DND-41 (cell line): ENCODE measurements at regions not wholly inside any gene's neighbourhood (a gene's known extent, or its start where the extent isn't known, plus 50 kb on each side); places are given as distances from the start of the nearest gene placed in this dataset.

Experiments used
- ATAC-seq: fragments of 200-7000 bp; cut with Tn5 transposase; 3 replicates; pipeline ENCODE4 v1.9.1; 2021; ENCODE audit warnings: low read depth; ENCODE audit not compliant: insufficient read depth
- DNase-seq: peaks from one replicate; pipeline ENCODE4 v3.0.0-alpha.2; 2020
- H2AFZ ChIP-seq: 2 replicates; pipeline ENCODE4 v1.6.0; 2012; ENCODE audit warnings: low read depth, low read length
- H3K27ac ChIP-seq: 2 replicates; pipeline ENCODE4 v1.5.1; 2012; ENCODE audit warnings: low read length, inconsistent platforms
- H3K27me3 ChIP-seq: fragments of 200-600 bp; sonication (generic); 2 replicates; pipeline ENCODE4 v1.6.0; 2012; ENCODE audit warnings: low read length, mild to moderate bottlenecking, inconsistent platforms; ENCODE audit not compliant: insufficient read depth, poor library complexity
- H3K36me3 ChIP-seq: 2 replicates; pipeline ENCODE4 v1.5.1; 2012; ENCODE audit warnings: low read length, inconsistent platforms; ENCODE audit not compliant: insufficient read depth
- H3K4me1 ChIP-seq: 2 replicates; pipeline ENCODE4 v1.5.1; 2012; ENCODE audit warnings: mild to moderate bottlenecking, low read length; ENCODE audit not compliant: insufficient read depth
- H3K4me2 ChIP-seq: 2 replicates; pipeline ENCODE4 v1.6.0; 2012; ENCODE audit warnings: mild to moderate bottlenecking, moderate library complexity, low read length, inconsistent platforms; ENCODE audit not compliant: insufficient read depth
- H3K4me3 ChIP-seq, 2 experiments: fragments of 200-600 bp in 1 of 2; shearing (Covaris generic) in 1 of 2; 2 replicates each; pipeline ENCODE4 v1.5.1; 2012 to 2016; ENCODE audit warnings: inconsistent platforms in 2 of 2, low read length in 2 of 2, mild to moderate bottlenecking in 2 of 2, low read depth in 1 of 2, moderate library complexity in 1 of 2
- H3K79me2 ChIP-seq: 2 replicates; pipeline ENCODE4 v1.6.0; 2012; ENCODE audit warnings: low read length, inconsistent platforms; ENCODE audit not compliant: insufficient read depth
- H3K9ac ChIP-seq: 2 replicates; pipeline ENCODE4 v1.6.0; 2012; ENCODE audit warnings: low read depth, mild to moderate bottlenecking, inconsistent platforms, low read length, moderate library complexity
- H3K9me3 ChIP-seq: 2 replicates; pipeline ENCODE4 v1.5.1; 2012; ENCODE audit warnings: low read length, moderate library complexity, mild to moderate bottlenecking, inconsistent platforms; ENCODE audit not compliant: insufficient read depth, severe bottlenecking
- H4K20me1 ChIP-seq: 2 replicates; pipeline ENCODE4 v1.6.0; 2012; ENCODE audit warnings: low read length; ENCODE audit not compliant: insufficient read depth
- EZH2 ChIP-seq: IDR thresholded peaks from 3 replicates; pipeline ENCODE4 v1.6.1; 2012; ENCODE audit warnings: borderline replicate concordance, low read depth, mild to moderate bottlenecking, moderate library complexity, low read length, inconsistent platforms; ENCODE audit not compliant: severe bottlenecking
- TF ChIP-seq, protein P1 (sequence below): IDR thresholded peaks from 2 replicates; pipeline ENCODE4 v1.5.1; 2012; ENCODE audit warnings: borderline replicate concordance, low read length, moderate library complexity, mild to moderate bottlenecking; ENCODE audit not compliant: poor library complexity, severe bottlenecking; ENCODE audit errors: extremely low read depth

DNA sequence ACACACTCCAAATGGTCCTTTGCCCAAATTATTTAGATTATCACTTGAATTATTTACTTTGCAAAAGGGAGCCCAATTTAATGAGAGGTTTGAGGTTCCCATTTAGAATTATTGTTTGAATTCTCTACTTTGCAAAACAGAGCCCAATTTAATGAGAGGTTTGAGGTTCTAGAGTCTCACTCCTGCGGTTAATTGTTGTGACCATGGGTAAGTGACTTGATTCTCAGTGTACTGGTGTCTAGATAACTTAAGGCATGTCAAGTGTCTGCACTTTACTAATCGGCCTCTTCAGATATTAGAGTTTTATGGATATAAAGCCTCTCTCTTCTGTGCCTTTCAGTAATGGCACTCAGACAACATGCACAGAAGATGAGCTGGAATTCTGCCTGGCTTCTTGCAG lies 67.5 kb downstream of the YIPF5 start:
- no peak overlapping the region for H2AFZ ChIP-seq
- ATAC-seq = no peak
- H3K36me3 ChIP-seq = no peaks in the 10 kb centered on the region
- H3K4me3 ChIP-seq = no peak overlapping the region
- no peaks in the 10 kb centered on the region for H3K9me3 ChIP-seq
- no peaks in the 10 kb centered on the region for H4K20me1 ChIP-seq
- no peaks in the 10 kb centered on the region for H3K79me2 ChIP-seq
- DNase-seq = no peak
- H3K9ac ChIP-seq = no peak overlapping the region
- no peak for TF ChIP-seq EZH2
- TF ChIP-seq, protein P1, sequence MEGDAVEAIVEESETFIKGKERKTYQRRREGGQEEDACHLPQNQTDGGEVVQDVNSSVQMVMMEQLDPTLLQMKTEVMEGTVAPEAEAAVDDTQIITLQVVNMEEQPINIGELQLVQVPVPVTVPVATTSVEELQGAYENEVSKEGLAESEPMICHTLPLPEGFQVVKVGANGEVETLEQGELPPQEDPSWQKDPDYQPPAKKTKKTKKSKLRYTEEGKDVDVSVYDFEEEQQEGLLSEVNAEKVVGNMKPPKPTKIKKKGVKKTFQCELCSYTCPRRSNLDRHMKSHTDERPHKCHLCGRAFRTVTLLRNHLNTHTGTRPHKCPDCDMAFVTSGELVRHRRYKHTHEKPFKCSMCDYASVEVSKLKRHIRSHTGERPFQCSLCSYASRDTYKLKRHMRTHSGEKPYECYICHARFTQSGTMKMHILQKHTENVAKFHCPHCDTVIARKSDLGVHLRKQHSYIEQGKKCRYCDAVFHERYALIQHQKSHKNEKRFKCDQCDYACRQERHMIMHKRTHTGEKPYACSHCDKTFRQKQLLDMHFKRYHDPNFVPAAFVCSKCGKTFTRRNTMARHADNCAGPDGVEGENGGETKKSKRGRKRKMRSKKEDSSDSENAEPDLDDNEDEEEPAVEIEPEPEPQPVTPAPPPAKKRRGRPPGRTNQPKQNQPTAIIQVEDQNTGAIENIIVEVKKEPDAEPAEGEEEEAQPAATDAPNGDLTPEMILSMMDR = no peak
- H3K27me3 ChIP-seq = no peaks in the 10 kb centered on the region
- no peaks in the 10 kb centered on the region for H3K4me1 ChIP-seq
- no peak overlapping the region for H3K27ac ChIP-seq
- no peak overlapping the region for H3K4me2 ChIP-seq

DNA sequence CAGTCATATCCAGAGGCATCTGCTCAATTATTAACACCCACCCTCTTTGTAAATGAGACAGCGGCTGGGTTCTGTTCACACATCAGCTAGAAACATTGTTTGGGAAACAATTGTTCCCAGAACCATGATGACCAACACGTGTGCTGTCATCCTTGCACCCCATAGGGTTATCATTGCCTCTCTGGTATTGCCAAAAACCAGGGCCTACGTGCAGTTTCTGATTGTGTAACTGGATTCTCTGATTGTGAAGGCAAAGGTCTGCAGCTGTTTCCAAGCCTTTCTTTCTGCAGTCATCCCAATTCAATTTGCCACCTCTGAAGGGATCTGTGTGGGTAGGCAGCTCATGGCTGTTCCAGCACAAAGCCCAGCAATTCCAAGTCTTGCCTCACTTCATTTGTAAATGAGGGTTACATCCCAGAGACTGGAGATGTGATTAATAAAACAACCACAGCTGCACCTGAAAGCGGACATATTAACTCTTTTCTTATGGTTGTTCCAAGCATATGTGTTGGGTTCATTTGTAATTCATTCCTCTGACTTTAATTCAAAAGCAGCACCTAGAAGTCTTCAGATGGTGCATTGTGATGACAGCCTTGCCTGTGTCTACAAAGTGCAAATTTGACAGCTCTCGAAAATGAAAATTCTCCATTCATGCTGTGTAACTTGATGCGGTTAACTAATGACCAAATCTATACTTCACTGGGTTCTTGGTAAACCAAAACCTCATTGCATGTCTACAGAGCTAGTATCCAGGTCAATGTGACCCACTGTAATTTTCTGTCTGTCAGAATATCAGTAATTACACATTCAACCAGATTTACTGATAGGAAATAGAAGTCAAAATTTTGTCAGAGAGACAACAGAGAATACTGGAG lies 66.6 kb downstream of the YIPF5 start:
- no peak for DNase-seq
- no peak overlapping the region for H3K9ac ChIP-seq
- TF ChIP-seq, protein P1 = no peak
- TF ChIP-seq EZH2 = no peak
- no peaks in the 10 kb centered on the region for H3K79me2 ChIP-seq
- no peaks in the 10 kb centered on the region for H3K4me1 ChIP-seq
- no peaks in the 10 kb centered on the region for H4K20me1 ChIP-seq
- H3K4me3 ChIP-seq = no peak overlapping the region
- ATAC-seq = no peak
- H3K4me2 ChIP-seq = no peak overlapping the region
- no peaks in the 10 kb centered on the region for H3K36me3 ChIP-seq
- H2AFZ ChIP-seq = no peak overlapping the region
- no peaks in the 10 kb centered on the region for H3K27me3 ChIP-seq
- no peaks in the 10 kb centered on the region for H3K9me3 ChIP-seq
- H3K27ac ChIP-seq = no peak overlapping the region

DNA sequence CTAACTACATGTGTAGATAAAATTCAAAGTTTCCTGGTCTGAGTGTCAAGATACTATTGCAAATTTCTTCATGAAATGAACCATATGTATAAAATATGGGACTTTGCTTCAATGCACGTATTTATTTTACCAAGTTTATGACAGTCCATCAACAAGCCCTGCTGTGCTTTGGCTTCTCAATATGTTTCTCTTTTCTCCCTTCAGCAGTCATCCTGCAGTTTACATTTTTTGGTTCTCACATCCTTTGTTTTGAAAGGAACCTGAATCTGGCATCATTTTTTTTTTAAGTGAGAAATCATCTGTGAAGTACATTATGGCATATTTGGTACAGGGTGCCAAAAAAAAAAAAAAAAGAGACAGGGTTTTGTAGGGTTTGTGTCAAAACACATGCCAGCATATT lies 65.1 kb downstream of the YIPF5 start:
- Histone ChIP-seq H3K4me1 (no peaks in the 10 kb centered on the region), H3K4me3 (no peak overlapping the region), H2AFZ (no peak overlapping the region), H3K4me2 (no peak overlapping the region), H3K9me3 (no peaks in the 10 kb centered on the region), H3K27ac (no peak overlapping the region), H4K20me1 (no peaks in the 10 kb centered on the region), H3K27me3 (no peaks in the 10 kb centered on the region), H3K36me3 (no peaks in the 10 kb centered on the region), H3K9ac (no peak overlapping the region), H3K79me2 (no peaks in the 10 kb centered on the region)
- TF ChIP-seq EZH2 = no peak
- TF ChIP-seq, protein P1 = no peak
- DNase-seq = no peak
- no peak for ATAC-seq
